ENCODE measurements at regions not wholly inside any gene's neighbourhood (a gene's known extent, or its start where the extent isn't known, plus 50 kb on each side); places are given as distances from the start of the nearest gene placed in this dataset.

DNA sequence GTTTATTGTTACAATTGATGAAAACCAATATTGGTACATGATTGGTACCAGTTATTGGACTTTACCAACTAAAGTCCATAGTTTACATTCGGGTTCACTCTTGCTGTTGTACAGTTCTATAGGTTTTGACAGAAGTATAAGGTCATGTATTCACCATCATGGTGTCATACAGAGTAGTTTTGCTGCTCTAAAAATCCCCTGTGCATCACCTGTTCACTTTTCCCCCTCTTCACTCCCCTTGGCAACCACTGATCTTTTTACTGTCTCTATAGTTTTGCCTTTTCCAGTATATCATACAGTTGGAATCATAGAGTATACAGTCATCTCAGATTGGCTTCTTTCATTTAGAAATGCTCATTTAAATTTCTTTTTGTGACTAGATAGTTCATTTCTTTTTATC lies 51.2 kb upstream of the MED4 start:
- TF ChIP-seq, protein P1, sequence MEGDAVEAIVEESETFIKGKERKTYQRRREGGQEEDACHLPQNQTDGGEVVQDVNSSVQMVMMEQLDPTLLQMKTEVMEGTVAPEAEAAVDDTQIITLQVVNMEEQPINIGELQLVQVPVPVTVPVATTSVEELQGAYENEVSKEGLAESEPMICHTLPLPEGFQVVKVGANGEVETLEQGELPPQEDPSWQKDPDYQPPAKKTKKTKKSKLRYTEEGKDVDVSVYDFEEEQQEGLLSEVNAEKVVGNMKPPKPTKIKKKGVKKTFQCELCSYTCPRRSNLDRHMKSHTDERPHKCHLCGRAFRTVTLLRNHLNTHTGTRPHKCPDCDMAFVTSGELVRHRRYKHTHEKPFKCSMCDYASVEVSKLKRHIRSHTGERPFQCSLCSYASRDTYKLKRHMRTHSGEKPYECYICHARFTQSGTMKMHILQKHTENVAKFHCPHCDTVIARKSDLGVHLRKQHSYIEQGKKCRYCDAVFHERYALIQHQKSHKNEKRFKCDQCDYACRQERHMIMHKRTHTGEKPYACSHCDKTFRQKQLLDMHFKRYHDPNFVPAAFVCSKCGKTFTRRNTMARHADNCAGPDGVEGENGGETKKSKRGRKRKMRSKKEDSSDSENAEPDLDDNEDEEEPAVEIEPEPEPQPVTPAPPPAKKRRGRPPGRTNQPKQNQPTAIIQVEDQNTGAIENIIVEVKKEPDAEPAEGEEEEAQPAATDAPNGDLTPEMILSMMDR (IDR thresholded peaks at IDR 0.05) = no peak
- no peak for TF ChIP-seq POLR2A (IDR thresholded peaks at IDR 0.05)

Data from esophagus squamous epithelium (tissue), 4 donors.